Anterior cingulate cortex (tissue), 58 donors: ENCODE measurements at regions not wholly inside any gene's neighbourhood (a gene's known extent, or its start where the extent isn't known, plus 50 kb on each side); places are given as distances from the start of the nearest gene placed in this dataset.

ENCODE experiments used
- DNase-seq, 58 donors: peaks; one replicate each; lab custom pipeline; 2025; lab: John Stamatoyannopoulos, UW

- no peak for DNase-seq
These were observed 211.6 kb upstream of the ZMIZ1 start for GRCh38 chr10:78857193-78857592.

- DNase-seq = no peak
These were observed 209.5 kb upstream of the ZMIZ1 start for GRCh38 chr10:78859266-78859665.

GRCh38 chr10:78859769-78860168, 209.0 kb upstream of the ZMIZ1 start:
- no peak for DNase-seq

- no peak for DNase-seq
These were observed 208.4 kb upstream of the ZMIZ1 start for GRCh38 chr10:78860260-78860914.

GRCh38 chr10:78861529-78862327, 207.0 kb upstream of the ZMIZ1 start:
- DNase-seq = peak in 3 of 58 donors; percentile 24 to 33 (median 33)

- no peak for DNase-seq
These were observed 206.5 kb upstream of the ZMIZ1 start for GRCh38 chr10:78862328-78862640.

GRCh38 chr10:78863140-78863905, 205.4 kb upstream of the ZMIZ1 start:
- DNase-seq = no peak

- DNase-seq = no peak
These were observed 204.9 kb upstream of the ZMIZ1 start for GRCh38 chr10:78863906-78864239.

- peak in 1 of 58 donors; percentile 53 for DNase-seq
These were observed 203.8 kb upstream of the ZMIZ1 start for GRCh38 chr10:78864761-78865537.

- peak in 25 of 58 donors; percentile 11 to 78 (median 31) for DNase-seq
These were observed 203.3 kb upstream of the ZMIZ1 start for GRCh38 chr10:78865538-78865875.

GRCh38 chr10:78865931-78866717, 202.6 kb upstream of the ZMIZ1 start:
- no peak for DNase-seq

GRCh38 chr10:78866731-78867554, 201.8 kb upstream of the ZMIZ1 start:
- no peak for DNase-seq

GRCh38 chr10:78867555-78867939, 201.2 kb upstream of the ZMIZ1 start:
- DNase-seq = no peak

GRCh38 chr10:78868048-78868447, 200.7 kb upstream of the ZMIZ1 start:
- no peak for DNase-seq

- DNase-seq = no peak
These were observed 200.3 kb upstream of the ZMIZ1 start for GRCh38 chr10:78868456-78868855.

GRCh38 chr10:78868861-78869260, 199.9 kb upstream of the ZMIZ1 start:
- no peak for DNase-seq

GRCh38 chr10:78869508-78870454, 199.0 kb upstream of the ZMIZ1 start:
- DNase-seq = no peak

GRCh38 chr10:78870458-78870857, 198.3 kb upstream of the ZMIZ1 start:
- DNase-seq = no peak
